ENCODE measurements at regions not wholly inside any gene's neighbourhood (a gene's known extent, or its start where the extent isn't known, plus 50 kb on each side); places are given as distances from the start of the nearest gene placed in this dataset.

- no peak for TF ChIP-seq POLR2A (IDR thresholded peaks at IDR 0.05)
- TF ChIP-seq, protein P1, sequence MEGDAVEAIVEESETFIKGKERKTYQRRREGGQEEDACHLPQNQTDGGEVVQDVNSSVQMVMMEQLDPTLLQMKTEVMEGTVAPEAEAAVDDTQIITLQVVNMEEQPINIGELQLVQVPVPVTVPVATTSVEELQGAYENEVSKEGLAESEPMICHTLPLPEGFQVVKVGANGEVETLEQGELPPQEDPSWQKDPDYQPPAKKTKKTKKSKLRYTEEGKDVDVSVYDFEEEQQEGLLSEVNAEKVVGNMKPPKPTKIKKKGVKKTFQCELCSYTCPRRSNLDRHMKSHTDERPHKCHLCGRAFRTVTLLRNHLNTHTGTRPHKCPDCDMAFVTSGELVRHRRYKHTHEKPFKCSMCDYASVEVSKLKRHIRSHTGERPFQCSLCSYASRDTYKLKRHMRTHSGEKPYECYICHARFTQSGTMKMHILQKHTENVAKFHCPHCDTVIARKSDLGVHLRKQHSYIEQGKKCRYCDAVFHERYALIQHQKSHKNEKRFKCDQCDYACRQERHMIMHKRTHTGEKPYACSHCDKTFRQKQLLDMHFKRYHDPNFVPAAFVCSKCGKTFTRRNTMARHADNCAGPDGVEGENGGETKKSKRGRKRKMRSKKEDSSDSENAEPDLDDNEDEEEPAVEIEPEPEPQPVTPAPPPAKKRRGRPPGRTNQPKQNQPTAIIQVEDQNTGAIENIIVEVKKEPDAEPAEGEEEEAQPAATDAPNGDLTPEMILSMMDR (IDR thresholded peaks at IDR 0.05): no peak
Observed at GRCh38 chrX:124502166-124502565, 155.8 kb downstream of the SH2D1A start.

Measured in adrenal gland (tissue), 5 donors.